ENCODE measurements at regions not wholly inside any gene's neighbourhood (a gene's known extent, or its start where the extent isn't known, plus 50 kb on each side); places are given as distances from the start of the nearest gene placed in this dataset.

GRCh38 chr22:49480896-49481658 is 346.6 kb downstream of the BRD1 start:
- TF ChIP-seq CTCF (conservative IDR thresholded peaks at IDR 0.05; ENCODE audit: low read depth in 2 of 2) (no peak), STAT1 (IDR thresholded peaks at IDR 0.05; ENCODE audit: unreplicated experiment) (no peak), EZH2 (IDR thresholded peaks at IDR 0.05; ENCODE audit: low read depth, unreplicated experiment) (no peak), CREB1 (CRISPR knock-in tag; IDR thresholded peaks at IDR 0.05; ENCODE audit: low read depth) (no peak)

Measured in GM23338 (cell line).